ENCODE measurements at regions not wholly inside any gene's neighbourhood (a gene's known extent, or its start where the extent isn't known, plus 50 kb on each side); places are given as distances from the start of the nearest gene placed in this dataset.

DNA sequence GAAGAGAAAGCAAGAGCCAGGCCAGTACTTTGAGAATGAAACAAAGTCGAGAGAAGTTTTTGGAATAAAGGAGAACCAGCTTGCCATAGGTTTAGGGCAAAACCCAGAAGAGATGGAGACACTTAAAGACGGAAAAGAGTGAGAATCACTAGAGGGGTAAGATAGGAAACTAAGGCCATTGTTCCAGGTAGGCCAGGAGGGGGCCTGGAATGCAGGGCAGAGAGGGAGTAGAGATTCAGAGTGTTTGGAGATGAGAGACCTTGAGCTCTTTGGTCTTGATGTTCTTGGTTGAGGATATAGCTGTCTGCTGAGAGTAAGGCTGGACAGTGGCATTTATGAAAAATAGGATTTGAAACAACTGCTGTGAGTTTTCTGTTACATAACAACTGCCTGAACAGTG lies 263.3 kb upstream of the POU2AF2 start:
- Histone ChIP-seq H3K4me3 (ENCODE audit: low read depth, low read length) (no peak overlapping the region), H3K36me3 (ENCODE audit: control insufficient read depth in 2 of 2, insufficient read depth in 1 of 2, low read length in 2 of 2) (no peaks in the 10 kb centered on the region), H3K9me3 (ENCODE audit: control insufficient read depth, insufficient read depth, low read depth, low read length) (no peaks in the 10 kb centered on the region), H3K4me1 (ENCODE audit: control insufficient read depth, insufficient read depth, low read length) (no peaks in the 10 kb centered on the region), H3K27ac (ENCODE audit: extremely low read depth, low read depth, low read length) (no peak overlapping the region)
- ChIA-PET POLR2A (no interaction called here), CTCF (interaction anchor here (0.5 kb wide), 1 partner anchor 781 kb away, joined by 3 read pairs; no protein-coding TSS in a partner anchor)
- TF ChIP-seq ZNF133 (tag by site-specific recombination; IDR thresholded peaks at IDR 0.05) (no peak), PRDM1 (tag by site-specific recombination; IDR thresholded peaks at IDR 0.05) (no peak), ZNF549 (tag by site-specific recombination; IDR thresholded peaks at IDR 0.05) (no peak), KLF16 (tag by site-specific recombination; IDR thresholded peaks at IDR 0.05) (no peak), ZNF2 (tag by site-specific recombination; IDR thresholded peaks at IDR 0.05) (no peak), ZNF174 (tag by site-specific recombination; IDR thresholded peaks at IDR 0.05) (no peak), ZBTB1 (tag by site-specific recombination; IDR thresholded peaks at IDR 0.05) (no peak), ZFP37 (tag by site-specific recombination; IDR thresholded peaks at IDR 0.05) (no peak), BCL11A (tag by site-specific recombination; IDR thresholded peaks at IDR 0.05; ENCODE audit: low read depth) (no peak), ZNF626 (tag by site-specific recombination; IDR thresholded peaks at IDR 0.05) (no peak), ZSCAN18 (tag by site-specific recombination; IDR thresholded peaks at IDR 0.05) (no peak), KLF8 (tag by site-specific recombination; IDR thresholded peaks at IDR 0.05) (no peak), ZNF302 (tag by site-specific recombination; IDR thresholded peaks at IDR 0.05; ENCODE audit: low read depth) (no peak), ZNF274 (IDR thresholded peaks at IDR 0.05; ENCODE audit: low read length) (no peak), ZNF274 (tag by site-specific recombination; IDR thresholded peaks at IDR 0.05; ENCODE audit: borderline replicate concordance) (no peak), ZNF600 (tag by site-specific recombination; IDR thresholded peaks at IDR 0.05) (no peak)
- TF ChIP-seq, protein P1, sequence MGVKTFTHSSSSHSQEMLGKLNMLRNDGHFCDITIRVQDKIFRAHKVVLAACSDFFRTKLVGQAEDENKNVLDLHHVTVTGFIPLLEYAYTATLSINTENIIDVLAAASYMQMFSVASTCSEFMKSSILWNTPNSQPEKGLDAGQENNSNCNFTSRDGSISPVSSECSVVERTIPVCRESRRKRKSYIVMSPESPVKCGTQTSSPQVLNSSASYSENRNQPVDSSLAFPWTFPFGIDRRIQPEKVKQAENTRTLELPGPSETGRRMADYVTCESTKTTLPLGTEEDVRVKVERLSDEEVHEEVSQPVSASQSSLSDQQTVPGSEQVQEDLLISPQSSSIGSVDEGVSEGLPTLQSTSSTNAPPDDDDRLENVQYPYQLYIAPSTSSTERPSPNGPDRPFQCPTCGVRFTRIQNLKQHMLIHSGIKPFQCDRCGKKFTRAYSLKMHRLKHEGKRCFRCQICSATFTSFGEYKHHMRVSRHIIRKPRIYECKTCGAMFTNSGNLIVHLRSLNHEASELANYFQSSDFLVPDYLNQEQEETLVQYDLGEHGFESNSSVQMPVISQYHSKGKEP (tag by site-specific recombination; IDR thresholded peaks at IDR 0.05) = no peak
- TF ChIP-seq, protein P2, sequence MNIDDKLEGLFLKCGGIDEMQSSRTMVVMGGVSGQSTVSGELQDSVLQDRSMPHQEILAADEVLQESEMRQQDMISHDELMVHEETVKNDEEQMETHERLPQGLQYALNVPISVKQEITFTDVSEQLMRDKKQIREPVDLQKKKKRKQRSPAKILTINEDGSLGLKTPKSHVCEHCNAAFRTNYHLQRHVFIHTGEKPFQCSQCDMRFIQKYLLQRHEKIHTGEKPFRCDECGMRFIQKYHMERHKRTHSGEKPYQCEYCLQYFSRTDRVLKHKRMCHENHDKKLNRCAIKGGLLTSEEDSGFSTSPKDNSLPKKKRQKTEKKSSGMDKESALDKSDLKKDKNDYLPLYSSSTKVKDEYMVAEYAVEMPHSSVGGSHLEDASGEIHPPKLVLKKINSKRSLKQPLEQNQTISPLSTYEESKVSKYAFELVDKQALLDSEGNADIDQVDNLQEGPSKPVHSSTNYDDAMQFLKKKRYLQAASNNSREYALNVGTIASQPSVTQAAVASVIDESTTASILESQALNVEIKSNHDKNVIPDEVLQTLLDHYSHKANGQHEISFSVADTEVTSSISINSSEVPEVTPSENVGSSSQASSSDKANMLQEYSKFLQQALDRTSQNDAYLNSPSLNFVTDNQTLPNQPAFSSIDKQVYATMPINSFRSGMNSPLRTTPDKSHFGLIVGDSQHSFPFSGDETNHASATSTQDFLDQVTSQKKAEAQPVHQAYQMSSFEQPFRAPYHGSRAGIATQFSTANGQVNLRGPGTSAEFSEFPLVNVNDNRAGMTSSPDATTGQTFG (tag by site-specific recombination; IDR thresholded peaks at IDR 0.05; ENCODE audit: borderline replicate concordance) = no peak
- TF ChIP-seq, protein P3, sequence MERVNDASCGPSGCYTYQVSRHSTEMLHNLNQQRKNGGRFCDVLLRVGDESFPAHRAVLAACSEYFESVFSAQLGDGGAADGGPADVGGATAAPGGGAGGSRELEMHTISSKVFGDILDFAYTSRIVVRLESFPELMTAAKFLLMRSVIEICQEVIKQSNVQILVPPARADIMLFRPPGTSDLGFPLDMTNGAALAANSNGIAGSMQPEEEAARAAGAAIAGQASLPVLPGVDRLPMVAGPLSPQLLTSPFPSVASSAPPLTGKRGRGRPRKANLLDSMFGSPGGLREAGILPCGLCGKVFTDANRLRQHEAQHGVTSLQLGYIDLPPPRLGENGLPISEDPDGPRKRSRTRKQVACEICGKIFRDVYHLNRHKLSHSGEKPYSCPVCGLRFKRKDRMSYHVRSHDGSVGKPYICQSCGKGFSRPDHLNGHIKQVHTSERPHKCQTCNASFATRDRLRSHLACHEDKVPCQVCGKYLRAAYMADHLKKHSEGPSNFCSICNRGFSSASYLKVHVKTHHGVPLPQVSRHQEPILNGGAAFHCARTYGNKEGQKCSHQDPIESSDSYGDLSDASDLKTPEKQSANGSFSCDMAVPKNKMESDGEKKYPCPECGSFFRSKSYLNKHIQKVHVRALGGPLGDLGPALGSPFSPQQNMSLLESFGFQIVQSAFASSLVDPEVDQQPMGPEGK (tag by site-specific recombination; IDR thresholded peaks at IDR 0.05) = no peak

DNA sequence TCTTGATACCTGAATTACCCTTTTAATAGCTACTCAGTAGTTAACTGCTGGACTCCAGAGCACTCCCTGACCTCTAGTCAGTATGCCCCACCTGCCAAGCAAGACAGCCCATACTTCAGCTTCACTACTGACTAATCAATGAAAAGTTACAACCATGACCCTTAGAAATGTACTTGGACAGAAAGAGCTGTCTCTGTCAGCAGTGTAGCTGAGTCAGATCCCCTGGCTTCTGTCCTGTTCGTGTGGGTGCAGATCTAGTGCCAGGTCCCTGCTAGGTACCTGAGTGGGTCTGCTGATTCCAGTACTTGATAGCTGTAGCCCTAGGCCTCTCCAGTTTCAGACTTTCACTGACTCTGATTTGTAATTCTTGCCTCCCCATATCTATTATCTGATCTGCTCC lies 265.8 kb upstream of the POU2AF2 start:
- H3K36me3 ChIP-seq (ENCODE audit: control insufficient read depth in 2 of 2, insufficient read depth in 1 of 2, low read length in 2 of 2) = no peaks in the 10 kb centered on the region
- H3K27ac ChIP-seq (ENCODE audit: extremely low read depth, low read depth, low read length) = no peak overlapping the region
- H3K9me3 ChIP-seq (ENCODE audit: control insufficient read depth, insufficient read depth, low read depth, low read length) = no peaks in the 10 kb centered on the region
- H3K4me3 ChIP-seq (ENCODE audit: low read depth, low read length) = no peak overlapping the region
- H3K4me1 ChIP-seq (ENCODE audit: control insufficient read depth, insufficient read depth, low read length) = no peaks in the 10 kb centered on the region
- TF ChIP-seq ZNF843 (tag by site-specific recombination; IDR thresholded peaks at IDR 0.05) (no peak), ZNF274 (IDR thresholded peaks at IDR 0.05; ENCODE audit: low read length) (no peak), ZNF274 (tag by site-specific recombination; IDR thresholded peaks at IDR 0.05; ENCODE audit: borderline replicate concordance) (no peak), ZNF146 (tag by site-specific recombination; IDR thresholded peaks at IDR 0.05) (no peak), SALL2 (tag by site-specific recombination; IDR thresholded peaks at IDR 0.05; ENCODE audit: borderline replicate concordance) (no peak), FEZF1 (tag by site-specific recombination; IDR thresholded peaks at IDR 0.05) (no peak), ZNF529 (tag by site-specific recombination; IDR thresholded peaks at IDR 0.05; ENCODE audit: insufficient replicate concordance) (no peak), ZNF548 (tag by site-specific recombination; IDR thresholded peaks at IDR 0.05) (no peak)
- POLR2A ChIA-PET = no interaction called here
- CTCF ChIA-PET = interaction anchor here (0.7 to 1.1 kb wide), 2 partner anchors 15 to 271 kb away, joined by 4 to 5 read pairs; no protein-coding TSS in a partner anchor
